ENCODE measurements at regions not wholly inside any gene's neighbourhood (a gene's known extent, or its start where the extent isn't known, plus 50 kb on each side); places are given as distances from the start of the nearest gene placed in this dataset.

- TF ChIP-seq POLR2A (IDR thresholded peaks at IDR 0.05) (no peak), POLR2AphosphoS5 (IDR thresholded peaks at IDR 0.05) (no peak)
- TF ChIP-seq, protein P1, sequence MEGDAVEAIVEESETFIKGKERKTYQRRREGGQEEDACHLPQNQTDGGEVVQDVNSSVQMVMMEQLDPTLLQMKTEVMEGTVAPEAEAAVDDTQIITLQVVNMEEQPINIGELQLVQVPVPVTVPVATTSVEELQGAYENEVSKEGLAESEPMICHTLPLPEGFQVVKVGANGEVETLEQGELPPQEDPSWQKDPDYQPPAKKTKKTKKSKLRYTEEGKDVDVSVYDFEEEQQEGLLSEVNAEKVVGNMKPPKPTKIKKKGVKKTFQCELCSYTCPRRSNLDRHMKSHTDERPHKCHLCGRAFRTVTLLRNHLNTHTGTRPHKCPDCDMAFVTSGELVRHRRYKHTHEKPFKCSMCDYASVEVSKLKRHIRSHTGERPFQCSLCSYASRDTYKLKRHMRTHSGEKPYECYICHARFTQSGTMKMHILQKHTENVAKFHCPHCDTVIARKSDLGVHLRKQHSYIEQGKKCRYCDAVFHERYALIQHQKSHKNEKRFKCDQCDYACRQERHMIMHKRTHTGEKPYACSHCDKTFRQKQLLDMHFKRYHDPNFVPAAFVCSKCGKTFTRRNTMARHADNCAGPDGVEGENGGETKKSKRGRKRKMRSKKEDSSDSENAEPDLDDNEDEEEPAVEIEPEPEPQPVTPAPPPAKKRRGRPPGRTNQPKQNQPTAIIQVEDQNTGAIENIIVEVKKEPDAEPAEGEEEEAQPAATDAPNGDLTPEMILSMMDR (IDR thresholded peaks at IDR 0.05), result no peak
Observed at GRCh38 chr1:58264462-58264861, 282.1 kb downstream of the OMA1 start.
